Activated naive CD8-positive, alpha-beta T cell treated with anti-CD3 and anti-CD28 coated beads for 36 hours (primary cell): ENCODE measurements at regions not wholly inside any gene's neighbourhood (a gene's known extent, or its start where the extent isn't known, plus 50 kb on each side); places are given as distances from the start of the nearest gene placed in this dataset.
A peak's percentile ranks its signal among the peaks of the same experiment; 100 is the strongest.
"Not testable (repeated sequence)": the region's sequence is repeated elsewhere in the genome, so short reads cannot be mapped to it uniquely, and the experiment has no call there.

Experiments
- DNase-seq: peaks from one replicate; pipeline ENCODE4 v3.0.0; 2021
- H3K27ac Mint-ChIP-seq: one replicate; pipeline ENCODE4 v1.8.0; 2022; ENCODE audit warnings: mild to moderate bottlenecking, moderate library complexity, mixed read lengths
- H3K27me3 Mint-ChIP-seq: one replicate; pipeline ENCODE4 v1.8.0; 2022; ENCODE audit warnings: mild to moderate bottlenecking, mixed read lengths
- H3K36me3 Mint-ChIP-seq: one replicate; pipeline ENCODE4 v1.8.0; 2021; ENCODE audit warnings: mild to moderate bottlenecking, mixed read lengths
- H3K4me1 Mint-ChIP-seq: one replicate; pipeline ENCODE4 v1.8.0; 2021; ENCODE audit warnings: mixed read lengths
- H3K4me3 Mint-ChIP-seq: one replicate; pipeline ENCODE4 v1.8.0; 2022; ENCODE audit warnings: mild to moderate bottlenecking, moderate library complexity, mixed read lengths
- H3K9me3 Mint-ChIP-seq: one replicate; pipeline ENCODE4 v1.8.0; 2022; ENCODE audit warnings: mixed read lengths

DNA sequence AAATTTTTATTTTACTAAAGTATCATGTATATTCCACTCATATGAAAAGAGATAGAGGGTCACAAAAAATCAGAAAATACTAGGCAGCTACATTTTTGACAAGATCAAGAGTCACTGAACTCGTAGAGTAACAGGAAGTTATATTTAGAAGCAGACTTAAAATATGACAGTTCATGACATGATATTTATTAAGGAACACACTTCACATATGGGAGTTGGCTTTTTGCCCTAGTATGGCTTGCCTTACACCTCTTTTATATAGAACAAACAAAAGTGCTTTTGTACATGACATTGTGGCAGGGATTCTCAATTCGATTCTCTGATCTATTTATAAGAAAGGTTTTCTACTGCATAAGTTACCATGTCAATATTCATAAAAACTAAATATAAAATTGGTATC, 80.1 kb upstream of the GBE1 start:
- Mint-ChIP-seq H3K4me3 (no peak overlapping the region), H3K27me3 (peaks cover 9% of the 10 kb centered on the region), H3K36me3 (no peaks in the 10 kb centered on the region), H3K9me3 (no peaks in the 10 kb centered on the region), H3K27ac (no peak overlapping the region), H3K4me1 (no peaks in the 10 kb centered on the region)
- no peak for DNase-seq

GRCh38 chr3:81839504-81840094, 78.2 kb upstream of the GBE1 start:
- Mint-ChIP-seq H3K4me1 (no peaks in the 10 kb centered on the region), H3K27me3 (peaks cover 9% of the 10 kb centered on the region), H3K36me3 (no peaks in the 10 kb centered on the region), H3K9me3 (no peaks in the 10 kb centered on the region), H3K4me3 (no peak overlapping the region), H3K27ac (no peak overlapping the region)
- DNase-seq = no peak

DNA sequence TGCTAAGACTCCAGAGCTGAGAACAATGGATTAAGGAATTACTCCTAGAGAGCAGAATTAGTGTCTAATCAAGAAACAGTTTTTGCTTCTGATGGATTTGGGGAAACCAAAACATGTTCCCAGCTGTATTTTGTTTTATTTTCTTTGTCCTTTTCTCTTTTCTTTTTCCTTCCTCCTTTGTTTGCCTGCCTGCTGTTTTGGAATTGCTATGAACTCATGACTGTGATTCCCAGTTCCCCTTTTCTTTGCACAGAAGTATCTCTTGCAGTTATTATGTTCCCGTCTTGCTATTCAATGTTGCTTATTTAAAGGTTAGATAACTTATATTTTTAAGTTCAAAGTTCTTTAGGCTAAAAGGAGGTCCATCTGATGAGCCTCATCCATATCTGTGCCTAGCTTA, 77.0 kb upstream of the GBE1 start:
- DNase-seq = no peak
- H3K27ac Mint-ChIP-seq = no peak overlapping the region
- H3K27me3 Mint-ChIP-seq = peaks cover 9% of the 10 kb centered on the region
- H3K36me3 Mint-ChIP-seq = no peaks in the 10 kb centered on the region
- H3K9me3 Mint-ChIP-seq = no peaks in the 10 kb centered on the region
- H3K4me3 Mint-ChIP-seq = no peak overlapping the region
- H3K4me1 Mint-ChIP-seq = no peaks in the 10 kb centered on the region

DNA sequence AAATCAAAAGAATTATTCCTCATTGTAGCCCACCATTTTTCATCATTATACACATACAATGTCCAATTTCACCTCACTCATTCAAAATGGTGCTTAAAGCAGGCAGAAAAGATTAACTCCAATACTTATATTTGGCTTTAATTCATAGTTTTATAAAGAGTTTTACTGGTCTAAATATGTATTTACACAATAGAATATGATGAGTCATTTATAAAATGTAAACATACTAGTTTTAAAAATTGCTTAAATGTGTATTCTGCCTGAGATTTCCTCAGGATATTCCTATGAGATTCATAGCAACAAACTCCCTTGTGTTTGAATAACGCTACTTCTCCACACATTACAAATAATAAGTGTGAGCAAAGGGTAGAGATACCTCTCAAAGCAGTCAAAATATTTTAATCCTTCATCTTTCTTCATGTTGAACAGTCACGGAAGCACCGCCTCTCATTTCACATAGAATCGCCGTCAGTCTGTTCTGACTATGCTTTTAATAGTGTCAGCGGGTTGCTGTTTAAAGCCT, 75.7 kb upstream of the GBE1 start:
- H3K9me3 Mint-ChIP-seq = no peaks in the 10 kb centered on the region
- no peaks in the 10 kb centered on the region for H3K4me1 Mint-ChIP-seq
- DNase-seq = no peak
- no peak overlapping the region for H3K27ac Mint-ChIP-seq
- H3K4me3 Mint-ChIP-seq = no peak overlapping the region
- no peaks in the 10 kb centered on the region for H3K36me3 Mint-ChIP-seq
- peaks cover 9% of the 10 kb centered on the region for H3K27me3 Mint-ChIP-seq

DNA sequence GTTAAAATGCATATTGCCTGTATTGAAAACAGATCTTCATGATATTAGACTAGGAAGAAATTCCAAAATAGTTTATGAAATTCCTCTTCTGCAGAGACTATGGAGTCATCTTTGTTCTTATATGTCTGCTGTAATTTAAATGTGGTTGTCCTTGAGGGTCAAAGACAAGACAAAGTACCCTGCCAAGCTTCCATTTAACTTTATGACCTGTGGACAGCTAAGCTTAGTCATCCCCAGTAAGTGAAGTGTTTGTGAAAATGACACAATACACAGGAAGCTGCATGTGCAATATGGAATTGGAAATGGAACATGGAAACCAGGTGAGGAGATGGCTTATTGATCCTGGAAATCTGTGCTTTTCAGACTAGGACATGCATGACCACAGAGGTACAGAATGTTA, 68.5 kb upstream of the GBE1 start:
- Mint-ChIP-seq H3K27me3 (no peaks in the 10 kb centered on the region), H3K27ac (no peak overlapping the region), H3K36me3 (no peaks in the 10 kb centered on the region), H3K4me1 (no peaks in the 10 kb centered on the region), H3K9me3 (no peaks in the 10 kb centered on the region), H3K4me3 (no peak overlapping the region)
- DNase-seq = no peak

- DNase-seq, H3K27me3 Mint-ChIP-seq, H3K36me3 Mint-ChIP-seq, H3K27ac Mint-ChIP-seq, H3K4me3 Mint-ChIP-seq, H3K4me1 Mint-ChIP-seq, H3K9me3 Mint-ChIP-seq: not testable (repeated sequence)
Observed at GRCh38 chr3:81829272-81829671, 67.8 kb upstream of the GBE1 start.

DNA sequence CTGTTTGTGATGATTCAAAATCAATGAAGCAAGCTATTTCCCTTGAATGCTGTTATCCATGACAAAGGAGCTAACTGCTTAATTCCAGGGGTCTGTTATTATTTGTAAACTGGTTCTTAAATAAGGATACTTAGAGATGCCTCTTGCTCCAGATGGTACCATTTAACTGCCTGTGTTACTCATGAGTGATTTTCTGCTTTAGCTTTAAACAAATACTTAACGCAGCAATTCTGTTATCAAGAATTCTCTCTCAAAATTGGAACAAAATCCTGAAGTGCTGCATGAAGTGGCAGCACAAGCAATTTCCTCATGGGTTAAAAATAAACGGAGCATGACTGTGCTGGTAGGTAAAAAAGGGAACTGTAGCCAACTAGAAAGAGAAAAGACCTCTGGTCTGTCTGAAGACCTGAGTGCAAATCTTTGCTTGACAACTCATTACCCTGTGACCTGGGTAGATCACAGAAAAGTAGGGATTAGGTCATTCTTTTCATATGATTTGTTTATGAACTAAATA, 62.5 kb upstream of the GBE1 start:
- no peaks in the 10 kb centered on the region for H3K36me3 Mint-ChIP-seq

GRCh38 chr3:81823086-81823485, 61.6 kb upstream of the GBE1 start:
- peaks cover 1% of the 10 kb centered on the region for H3K4me1 Mint-ChIP-seq
- H3K27ac Mint-ChIP-seq = no peak overlapping the region
- no peaks in the 10 kb centered on the region for H3K36me3 Mint-ChIP-seq
- peaks cover 3% of the 10 kb centered on the region for H3K27me3 Mint-ChIP-seq
- H3K4me3 Mint-ChIP-seq = no peak overlapping the region
- H3K9me3 Mint-ChIP-seq = peaks cover 6% of the 10 kb centered on the region
- no peak for DNase-seq

More for the DNA sequence above, 62.5 kb upstream of the GBE1 start:
- peaks cover 3% of the 10 kb centered on the region for H3K27me3 Mint-ChIP-seq
- DNase-seq = no peak
- H3K4me3 Mint-ChIP-seq = no peak overlapping the region
- peaks cover 3% of the 10 kb centered on the region for H3K9me3 Mint-ChIP-seq
- H3K4me1 Mint-ChIP-seq = no peaks in the 10 kb centered on the region
- no peak overlapping the region for H3K27ac Mint-ChIP-seq

GRCh38 chr3:81816473-81817250, 55.2 kb upstream of the GBE1 start:
- Mint-ChIP-seq H3K4me1 (peaks cover 12% of the 10 kb centered on the region), H3K27ac (peak overlapping the region; percentile 58), H3K36me3 (no peaks in the 10 kb centered on the region), H3K4me3 (peak overlapping the region; percentile 8), H3K9me3 (peaks cover 6% of the 10 kb centered on the region), H3K27me3 (peaks cover 3% of the 10 kb centered on the region)
- DNase-seq = peak; percentile 26

GRCh38 chr3:81812098-81812497, 50.7 kb upstream of the GBE1 start:
- H3K36me3 Mint-ChIP-seq, H3K4me1 Mint-ChIP-seq, H3K4me3 Mint-ChIP-seq, H3K27me3 Mint-ChIP-seq, H3K27ac Mint-ChIP-seq, H3K9me3 Mint-ChIP-seq, DNase-seq: not testable (repeated sequence)
